ENCODE measurements at regions not wholly inside any gene's neighbourhood (a gene's known extent, or its start where the extent isn't known, plus 50 kb on each side); places are given as distances from the start of the nearest gene placed in this dataset.

- TF ChIP-seq CHD7 (IDR thresholded peaks at IDR 0.05; ENCODE audit: insufficient replicate concordance, low read length) (no peak), NRF1 (IDR thresholded peaks at IDR 0.05; ENCODE audit: low read depth, low read length) (no peak), RXRA (IDR thresholded peaks at IDR 0.05; ENCODE audit: insufficient read depth, low read depth, low read length) (no peak), PHF8 (conservative IDR thresholded peaks at IDR 0.05; ENCODE audit: low read depth, low read length) (no peak), CHD2 (IDR thresholded peaks at IDR 0.05; ENCODE audit: low read length) (no peak), POLR2AphosphoS5 (IDR thresholded peaks at IDR 0.05; ENCODE audit: low read depth, low read length) (no peak), RNF2 (IDR thresholded peaks at IDR 0.05; ENCODE audit: borderline replicate concordance, low read depth, low read length, missing control alignments, poor library complexity, severe bottlenecking) (no peak), JUN (IDR thresholded peaks at IDR 0.05; ENCODE audit: low read depth, low read length) (no peak), EP300 (IDR thresholded peaks at IDR 0.05; ENCODE audit: borderline replicate concordance in 1 of 2, low read depth in 2 of 2, low read length in 2 of 2) (no peak)
Observed at GRCh38 chr5:6818594-6819511, 105.6 kb downstream of the TENT4A start (continued).

All from H1 (cell line).